ENCODE measurements at regions not wholly inside any gene's neighbourhood (a gene's known extent, or its start where the extent isn't known, plus 50 kb on each side); places are given as distances from the start of the nearest gene placed in this dataset.

DNA sequence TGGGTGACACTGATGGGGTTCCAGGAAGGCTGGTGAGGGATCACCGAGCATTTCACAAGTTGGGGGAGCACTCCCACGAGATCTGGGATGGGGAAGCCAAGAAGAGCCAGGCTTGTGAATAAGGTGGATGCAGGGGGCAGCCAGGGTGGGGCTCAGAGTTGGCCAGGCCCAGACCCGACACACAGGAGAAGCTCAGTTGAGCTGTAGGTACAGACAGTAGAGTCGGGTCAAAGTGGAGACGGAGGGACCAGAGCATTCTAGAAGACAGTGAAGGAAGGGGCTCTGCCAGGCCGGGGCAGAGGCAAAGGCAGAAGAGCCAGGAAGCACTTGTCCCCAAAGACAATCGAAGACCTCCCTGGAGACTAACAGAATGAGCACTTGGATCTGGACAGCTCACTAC, 70.9 kb upstream of the BCL11B start:
- H3K4me1 ChIP-seq (ENCODE audit: insufficient read depth, low read length) = no peaks in the 10 kb centered on the region
- no peaks in the 10 kb centered on the region for H3K36me3 ChIP-seq (ENCODE audit: insufficient read depth, low read length)
- H4K20me1 ChIP-seq (ENCODE audit: insufficient read depth, low read length) = peaks cover 3% of the 10 kb centered on the region
- no peak overlapping the region for H3K4me3 ChIP-seq (ENCODE audit: insufficient read depth, low read length)
- DNase-seq (ENCODE audit: insufficient read length, low spot score, missing footprints) = peak; percentile 64
- no peak overlapping the region for H2AFZ ChIP-seq (ENCODE audit: low read length)
- peaks cover 3% of the 10 kb centered on the region for H3K27me3 ChIP-seq (ENCODE audit: insufficient read depth, low read length)
- no peaks in the 10 kb centered on the region for H3K79me2 ChIP-seq (ENCODE audit: insufficient read depth, low read length)
- H3K27ac ChIP-seq (ENCODE audit: low read depth, low read length) = no peak overlapping the region
- no peaks in the 10 kb centered on the region for H3K9me3 ChIP-seq (ENCODE audit: low read depth, low read length)
- no peak for TF ChIP-seq CTCF (IDR thresholded peaks at IDR 0.05; ENCODE audit: extremely low read depth, low read depth, low read length)
- no peak overlapping the region for H3K4me2 ChIP-seq (ENCODE audit: insufficient read depth, low read length)

GRCh38 chr14:99342204-99342603, 70.2 kb upstream of the BCL11B start:
- no peak for TF ChIP-seq CTCF (IDR thresholded peaks at IDR 0.05; ENCODE audit: extremely low read depth, low read depth, low read length)
- no peaks in the 10 kb centered on the region for H3K9me3 ChIP-seq (ENCODE audit: low read depth, low read length)
- H4K20me1 ChIP-seq (ENCODE audit: insufficient read depth, low read length) = no peaks in the 10 kb centered on the region
- H3K27me3 ChIP-seq (ENCODE audit: insufficient read depth, low read length) = peaks cover 3% of the 10 kb centered on the region
- no peak overlapping the region for H2AFZ ChIP-seq (ENCODE audit: low read length)
- H3K36me3 ChIP-seq (ENCODE audit: insufficient read depth, low read length) = no peaks in the 10 kb centered on the region
- no peak overlapping the region for H3K27ac ChIP-seq (ENCODE audit: low read depth, low read length)
- H3K4me1 ChIP-seq (ENCODE audit: insufficient read depth, low read length) = no peaks in the 10 kb centered on the region
- H3K4me3 ChIP-seq (ENCODE audit: insufficient read depth, low read length) = no peak overlapping the region
- no peaks in the 10 kb centered on the region for H3K79me2 ChIP-seq (ENCODE audit: insufficient read depth, low read length)
- DNase-seq (ENCODE audit: insufficient read length, low spot score, missing footprints) = no peak
- no peak overlapping the region for H3K4me2 ChIP-seq (ENCODE audit: insufficient read depth, low read length)

GRCh38 chr14:99339551-99339950, 67.6 kb upstream of the BCL11B start:
- Histone ChIP-seq H2AFZ (ENCODE audit: low read length) (no peak overlapping the region), H3K36me3 (ENCODE audit: insufficient read depth, low read length) (no peaks in the 10 kb centered on the region), H3K27ac (ENCODE audit: low read depth, low read length) (no peak overlapping the region), H3K9me3 (ENCODE audit: low read depth, low read length) (no peaks in the 10 kb centered on the region), H3K4me3 (ENCODE audit: insufficient read depth, low read length) (no peak overlapping the region), H3K4me2 (ENCODE audit: insufficient read depth, low read length) (no peak overlapping the region), H3K27me3 (ENCODE audit: insufficient read depth, low read length) (no peaks in the 10 kb centered on the region), H3K79me2 (ENCODE audit: insufficient read depth, low read length) (no peaks in the 10 kb centered on the region), H3K4me1 (ENCODE audit: insufficient read depth, low read length) (no peaks in the 10 kb centered on the region), H4K20me1 (ENCODE audit: insufficient read depth, low read length) (no peaks in the 10 kb centered on the region)
- DNase-seq (ENCODE audit: insufficient read length, low spot score, missing footprints) = peak; percentile 29
- TF ChIP-seq CTCF (IDR thresholded peaks at IDR 0.05; ENCODE audit: extremely low read depth, low read depth, low read length) = no peak

DNA sequence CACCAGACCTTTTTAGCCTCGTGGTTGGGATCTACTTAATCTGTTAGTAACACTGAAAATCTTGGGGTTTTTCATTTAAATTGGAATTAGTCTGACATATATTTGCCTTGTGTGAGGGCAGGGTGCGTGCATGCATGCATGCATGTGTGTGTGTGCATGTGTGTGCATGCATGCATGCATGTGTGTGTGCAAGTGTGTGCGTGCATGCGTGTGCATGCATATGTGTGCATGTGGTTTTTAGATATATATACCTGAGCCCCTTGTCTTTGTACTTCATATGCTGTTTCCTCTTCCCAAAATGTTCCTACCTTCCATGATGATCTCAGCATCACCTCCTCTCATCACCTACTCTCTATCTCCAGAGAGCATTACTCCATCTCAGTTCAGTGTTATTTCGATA, 66.3 kb upstream of the BCL11B start:
- no peak overlapping the region for H3K4me3 ChIP-seq (ENCODE audit: insufficient read depth, low read length)
- peak; percentile 34 for DNase-seq (ENCODE audit: insufficient read length, low spot score, missing footprints)

More for the DNA sequence above, 66.3 kb upstream of the BCL11B start:
- Histone ChIP-seq H3K27ac (ENCODE audit: low read depth, low read length) (no peak overlapping the region), H4K20me1 (ENCODE audit: insufficient read depth, low read length) (no peaks in the 10 kb centered on the region), H3K36me3 (ENCODE audit: insufficient read depth, low read length) (no peaks in the 10 kb centered on the region), H3K4me1 (ENCODE audit: insufficient read depth, low read length) (no peaks in the 10 kb centered on the region), H3K9me3 (ENCODE audit: low read depth, low read length) (no peaks in the 10 kb centered on the region), H3K27me3 (ENCODE audit: insufficient read depth, low read length) (no peaks in the 10 kb centered on the region), H2AFZ (ENCODE audit: low read length) (no peak overlapping the region), H3K4me2 (ENCODE audit: insufficient read depth, low read length) (no peak overlapping the region), H3K79me2 (ENCODE audit: insufficient read depth, low read length) (no peaks in the 10 kb centered on the region)
- no peak for TF ChIP-seq CTCF (IDR thresholded peaks at IDR 0.05; ENCODE audit: extremely low read depth, low read depth, low read length)
